GM12865 (cell line): ENCODE measurements at regions not wholly inside any gene's neighbourhood (a gene's known extent, or its start where the extent isn't known, plus 50 kb on each side); places are given as distances from the start of the nearest gene placed in this dataset.

Source experiments
- DNase-seq: peaks from one replicate; pipeline ENCODE4 v3.0.0; 2010; ENCODE audit warnings: low read depth
- H3K4me3 ChIP-seq: 2 replicates; pipeline ENCODE4 v1.5.1; 2011; ENCODE audit warnings: mild to moderate bottlenecking, low read depth, low read length, control low read depth
- TF ChIP-seq, protein P1 (sequence below): IDR thresholded peaks from 2 replicates; pipeline ENCODE4 v1.5.1; 2011; ENCODE audit warnings: low read length, control low read depth, low read depth, inconsistent platforms; ENCODE audit not compliant: insufficient read depth; ENCODE audit errors: missing control alignments

DNA sequence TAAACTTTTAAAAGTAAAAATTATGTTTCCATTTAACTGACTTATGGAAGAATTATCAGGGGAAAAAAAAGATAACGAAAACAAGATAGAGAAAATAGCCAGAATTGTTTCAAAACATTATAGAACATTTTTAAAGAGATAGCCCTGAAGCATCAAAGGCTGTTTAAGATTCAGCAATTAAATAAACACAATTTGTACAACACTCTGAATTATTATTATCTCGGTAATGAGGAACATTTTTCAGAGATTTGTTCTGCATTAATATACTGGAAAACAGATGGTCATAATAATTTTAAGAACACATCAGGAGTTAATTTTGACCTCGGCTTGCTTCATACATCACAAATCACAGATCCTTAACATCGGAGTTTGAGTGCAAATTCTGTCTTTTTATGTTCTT, 643.8 kb downstream of the SORCS1 start:
- TF ChIP-seq, protein P1, sequence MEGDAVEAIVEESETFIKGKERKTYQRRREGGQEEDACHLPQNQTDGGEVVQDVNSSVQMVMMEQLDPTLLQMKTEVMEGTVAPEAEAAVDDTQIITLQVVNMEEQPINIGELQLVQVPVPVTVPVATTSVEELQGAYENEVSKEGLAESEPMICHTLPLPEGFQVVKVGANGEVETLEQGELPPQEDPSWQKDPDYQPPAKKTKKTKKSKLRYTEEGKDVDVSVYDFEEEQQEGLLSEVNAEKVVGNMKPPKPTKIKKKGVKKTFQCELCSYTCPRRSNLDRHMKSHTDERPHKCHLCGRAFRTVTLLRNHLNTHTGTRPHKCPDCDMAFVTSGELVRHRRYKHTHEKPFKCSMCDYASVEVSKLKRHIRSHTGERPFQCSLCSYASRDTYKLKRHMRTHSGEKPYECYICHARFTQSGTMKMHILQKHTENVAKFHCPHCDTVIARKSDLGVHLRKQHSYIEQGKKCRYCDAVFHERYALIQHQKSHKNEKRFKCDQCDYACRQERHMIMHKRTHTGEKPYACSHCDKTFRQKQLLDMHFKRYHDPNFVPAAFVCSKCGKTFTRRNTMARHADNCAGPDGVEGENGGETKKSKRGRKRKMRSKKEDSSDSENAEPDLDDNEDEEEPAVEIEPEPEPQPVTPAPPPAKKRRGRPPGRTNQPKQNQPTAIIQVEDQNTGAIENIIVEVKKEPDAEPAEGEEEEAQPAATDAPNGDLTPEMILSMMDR = no peak
- no peak overlapping the region for H3K4me3 ChIP-seq
- no peak for DNase-seq

DNA sequence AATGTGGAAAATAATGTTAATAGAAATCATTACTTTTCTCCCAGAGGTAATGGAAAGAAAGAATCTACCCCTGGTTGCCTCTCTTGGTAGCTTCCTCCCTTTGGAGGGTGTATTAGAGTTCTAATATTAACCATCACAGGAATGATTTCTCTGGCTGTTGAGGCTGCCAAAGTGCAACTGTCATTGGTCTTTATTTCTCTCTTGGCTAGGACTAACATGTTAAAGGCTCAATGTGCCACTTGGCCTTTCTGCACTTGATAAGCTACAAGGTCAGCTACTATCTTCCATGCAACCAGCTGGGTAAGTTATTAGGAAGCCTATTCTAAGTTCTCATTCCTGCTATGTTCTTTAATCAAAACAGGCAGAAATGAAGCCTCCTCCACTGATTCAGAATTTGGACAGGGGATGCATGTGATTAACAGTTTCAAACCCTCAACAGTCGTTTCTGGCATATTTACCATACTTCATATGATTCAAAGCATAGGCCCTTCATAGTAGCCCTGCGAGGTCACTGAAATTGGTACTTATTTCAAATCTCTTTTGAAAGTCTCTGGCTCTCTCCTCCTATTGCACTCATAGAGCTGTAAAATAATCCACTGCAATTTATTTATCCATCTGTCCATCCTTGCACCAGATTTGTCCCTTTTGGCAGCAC, 645.0 kb downstream of the SORCS1 start:
- no peak overlapping the region for H3K4me3 ChIP-seq
- TF ChIP-seq, protein P1 = no peak
- DNase-seq = no peak

DNA sequence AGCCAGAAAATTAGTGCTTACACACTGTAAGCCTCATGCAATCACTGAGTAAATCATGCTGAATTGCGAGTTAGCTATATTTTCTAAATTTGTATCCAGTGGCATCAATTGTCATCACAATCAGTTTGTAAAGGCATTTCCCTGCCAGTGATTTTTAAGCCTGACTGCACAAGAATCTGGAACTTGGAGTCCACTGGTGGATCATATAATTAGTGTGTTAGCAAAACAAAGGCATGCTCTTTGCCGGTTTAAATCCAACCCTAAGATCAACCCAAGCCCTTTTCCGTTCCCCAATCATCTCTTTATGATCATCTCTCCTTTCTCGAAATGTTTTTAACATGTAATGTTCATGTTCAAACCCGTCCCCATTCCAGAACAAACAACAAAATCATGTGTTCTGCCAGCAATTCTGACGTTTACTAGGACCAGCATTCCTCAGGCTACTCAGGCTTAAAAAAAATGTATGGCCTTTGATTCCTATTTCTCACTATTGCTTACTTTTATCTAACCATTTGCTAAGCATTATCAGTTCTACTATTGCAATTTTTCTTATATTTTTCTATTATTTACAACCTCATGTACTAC, 649.2 kb downstream of the SORCS1 start:
- no peak for DNase-seq
- TF ChIP-seq, protein P1 = no peak
- no peak overlapping the region for H3K4me3 ChIP-seq

DNA sequence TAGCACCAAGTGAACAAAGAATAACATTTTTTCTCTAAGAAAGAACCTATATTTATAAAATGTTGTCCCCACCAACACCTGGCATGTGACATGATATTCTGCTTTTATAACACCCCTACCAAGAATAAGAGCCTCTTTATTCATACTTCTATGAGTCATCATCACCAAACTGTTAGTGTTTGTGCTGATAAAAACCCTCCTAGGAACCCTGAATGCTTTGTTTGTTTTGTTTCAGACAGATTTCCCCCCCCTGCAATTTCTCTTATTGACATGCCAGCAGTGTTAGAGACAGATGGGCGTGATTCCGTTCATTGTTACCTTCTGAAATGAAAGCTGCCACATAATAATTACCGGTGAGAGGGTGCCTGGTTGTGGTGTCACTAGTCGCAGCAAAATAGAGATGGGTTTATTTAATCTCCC, 651.1 kb downstream of the SORCS1 start:
- H3K4me3 ChIP-seq = no peak overlapping the region
- no peak for DNase-seq
- TF ChIP-seq, protein P1 = no peak

DNA sequence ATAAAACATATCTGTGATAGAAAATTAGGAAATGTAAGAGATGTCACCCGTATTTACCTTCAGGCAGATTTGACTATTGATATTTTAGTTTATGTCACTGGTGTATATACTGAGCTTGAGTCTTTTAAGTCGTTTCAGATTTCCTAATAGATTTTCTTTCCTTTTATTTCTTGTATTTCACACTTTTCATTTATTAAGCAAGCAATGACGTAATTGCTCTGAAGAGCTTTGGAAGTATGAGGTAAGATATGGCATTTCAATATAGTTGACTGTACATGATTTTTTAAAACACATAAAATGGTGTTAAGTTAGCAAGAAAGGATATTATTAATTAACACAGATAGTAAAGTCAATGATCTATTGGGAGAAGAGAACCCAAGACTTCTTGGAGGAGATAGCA, 652.6 kb downstream of the SORCS1 start:
- no peak overlapping the region for H3K4me3 ChIP-seq
- no peak for DNase-seq
- TF ChIP-seq, protein P1 = no peak

DNA sequence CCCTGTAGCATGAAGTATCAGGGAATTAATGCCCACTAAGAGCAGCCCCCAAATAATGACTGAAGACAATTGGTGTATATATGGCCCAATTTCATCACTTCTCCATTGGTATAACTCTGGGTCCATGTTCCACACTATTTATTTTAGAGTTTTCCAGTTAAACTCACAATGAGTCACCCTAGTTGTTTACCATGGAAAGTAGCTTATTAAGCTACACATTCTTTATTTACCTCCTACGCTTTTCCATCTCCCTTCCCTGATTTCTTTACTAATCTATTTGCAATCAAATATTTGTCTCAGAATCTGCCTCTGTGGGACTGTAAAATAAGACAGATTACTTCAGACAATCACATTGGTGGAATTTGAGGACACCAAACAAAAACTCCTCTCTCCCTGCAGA, 655.6 kb downstream of the SORCS1 start:
- no peak overlapping the region for H3K4me3 ChIP-seq
- TF ChIP-seq, protein P1 = no peak
- DNase-seq = no peak

DNA sequence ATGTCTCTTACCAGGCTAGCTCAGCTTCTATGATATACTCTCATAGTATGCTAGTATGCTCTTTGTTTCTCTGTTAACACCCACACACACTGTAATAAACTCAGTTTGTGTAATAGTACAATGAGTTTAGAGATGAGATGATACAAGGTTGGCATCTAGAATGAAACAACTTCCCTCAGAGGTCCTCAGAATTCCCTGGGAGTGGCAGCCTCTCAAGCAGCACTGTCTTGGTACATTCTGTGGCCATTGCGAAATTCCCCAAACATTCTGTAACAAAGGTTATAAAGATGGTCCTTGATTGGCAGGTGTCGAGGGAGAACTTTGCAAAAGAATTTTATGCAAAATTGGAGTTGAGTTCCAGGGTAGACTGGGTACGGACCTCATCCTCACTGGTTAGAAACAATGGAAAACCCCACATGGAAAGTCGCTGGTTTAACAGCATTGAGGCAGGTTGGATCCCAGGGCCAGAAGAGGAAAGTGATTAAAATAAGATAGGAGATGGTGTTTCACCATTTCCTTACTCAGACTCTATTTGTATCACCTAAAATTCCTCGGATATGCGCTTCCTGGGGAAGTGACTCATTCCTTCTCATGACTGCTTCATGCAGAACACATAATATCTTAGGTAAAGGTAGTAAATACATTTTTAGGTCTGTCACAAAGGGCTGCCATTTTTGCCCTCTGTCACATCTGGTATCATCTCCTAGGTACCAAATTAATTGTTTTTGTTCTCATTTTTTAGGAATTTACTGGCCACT, 657.8 kb downstream of the SORCS1 start:
- TF ChIP-seq, protein P1 = no peak
- DNase-seq = no peak
- no peak overlapping the region for H3K4me3 ChIP-seq
